SK-N-DZ (cell line): ENCODE measurements at regions not wholly inside any gene's neighbourhood (a gene's known extent, or its start where the extent isn't known, plus 50 kb on each side); places are given as distances from the start of the nearest gene placed in this dataset.

Experiments used
- DNase-seq: peaks from one replicate; pipeline ENCODE4 v3.0.0-alpha.2; 2015; ENCODE audit warnings: low spot score

DNA sequence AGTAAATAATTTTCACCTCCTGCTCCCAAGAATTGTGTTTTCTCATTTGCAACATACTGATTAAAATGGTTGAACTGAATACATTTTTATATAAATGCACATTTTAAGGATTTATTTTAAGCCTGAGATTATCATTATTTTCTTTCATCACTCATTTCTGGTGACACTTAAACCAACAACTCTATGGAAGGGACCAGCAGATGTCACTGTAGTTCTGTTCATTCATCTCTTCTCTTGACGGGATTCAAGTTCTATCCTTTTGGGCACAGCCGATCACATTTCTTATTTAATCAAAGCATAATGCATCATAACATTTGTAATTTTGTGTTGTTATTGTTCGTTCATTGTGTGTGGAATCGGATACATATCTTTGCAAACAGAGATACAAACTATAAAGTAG lies 417.9 kb downstream of the HRH4 start:
- DNase-seq = peak; percentile 57

DNA sequence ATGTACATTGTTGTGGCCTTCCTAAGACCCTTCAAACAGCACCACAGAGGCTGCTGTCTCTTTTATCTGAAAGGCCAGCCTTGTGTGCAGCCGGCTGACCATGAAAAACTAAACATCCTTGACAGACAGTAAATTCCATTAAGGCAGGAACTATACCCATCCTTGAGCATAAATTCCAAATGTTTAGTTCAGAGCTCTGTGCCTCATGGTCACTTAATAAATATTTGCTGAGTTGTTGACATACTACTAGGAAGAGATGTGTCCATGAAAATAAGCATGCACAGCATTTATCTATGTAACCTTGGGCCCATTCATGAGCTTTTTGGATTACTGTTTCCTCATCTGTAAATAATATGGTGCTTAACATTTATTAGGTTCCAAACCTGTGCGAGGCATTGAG lies 424.8 kb downstream of the HRH4 start:
- no peak for DNase-seq

DNA sequence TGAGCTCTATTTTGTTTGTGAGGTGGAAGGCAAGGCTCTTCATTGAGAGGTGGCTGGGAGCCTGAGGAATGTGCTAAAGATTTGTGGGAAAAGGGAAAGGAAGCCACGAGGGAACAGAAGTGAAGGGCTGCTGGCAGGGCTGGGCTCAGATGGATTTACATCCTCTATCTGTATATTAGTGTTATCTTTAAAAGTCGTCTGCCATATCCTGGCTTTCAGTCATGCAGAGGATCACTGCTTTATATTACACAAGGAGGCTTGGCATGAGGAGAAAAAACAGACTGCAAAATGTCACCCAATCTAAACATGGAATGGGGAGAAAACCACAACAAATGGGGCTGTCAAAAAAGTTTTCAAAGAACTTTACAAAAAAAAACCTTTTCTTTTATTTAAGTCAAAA lies 434.4 kb downstream of the HRH4 start:
- peak; percentile 33 for DNase-seq

DNA sequence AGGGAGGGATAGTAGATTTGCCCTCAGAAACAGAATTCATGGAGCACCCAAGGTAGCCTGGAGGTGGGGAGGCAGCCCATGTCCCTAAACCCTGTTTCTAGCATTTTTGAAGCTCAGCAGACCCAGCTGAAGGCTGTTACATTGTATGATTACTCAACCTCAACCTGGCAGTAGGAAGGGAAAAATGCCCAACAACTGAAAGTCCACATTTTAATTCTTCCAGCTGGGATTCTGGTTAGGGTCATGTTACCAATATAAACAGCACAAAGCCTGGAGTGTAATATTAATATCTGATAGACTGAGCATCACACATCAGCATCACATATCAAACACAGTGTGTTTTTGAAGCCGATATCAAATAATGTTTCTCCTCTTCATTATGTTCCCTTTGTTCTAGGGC lies 437.0 kb downstream of the HRH4 start:
- no peak for DNase-seq

DNA sequence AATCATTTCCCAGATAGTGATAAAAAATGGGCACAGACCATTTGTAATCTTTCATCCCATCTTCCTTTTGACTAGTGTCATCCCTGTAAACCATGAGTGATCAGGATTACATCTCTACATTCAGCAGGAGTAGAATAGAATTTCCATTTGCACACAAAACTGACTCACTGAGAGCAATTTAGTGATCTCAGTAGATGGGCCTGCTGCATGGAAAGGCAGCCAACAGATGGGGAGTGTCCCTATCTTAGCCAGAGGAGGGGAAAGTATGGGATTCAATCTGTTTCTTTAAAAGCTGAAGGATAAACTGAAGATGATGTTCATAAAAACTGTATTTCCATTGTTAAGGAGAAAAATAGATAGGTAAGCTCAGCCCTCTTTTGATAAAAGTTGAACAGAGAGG lies 441.7 kb downstream of the ZNF521 start:
- no peak for DNase-seq

DNA sequence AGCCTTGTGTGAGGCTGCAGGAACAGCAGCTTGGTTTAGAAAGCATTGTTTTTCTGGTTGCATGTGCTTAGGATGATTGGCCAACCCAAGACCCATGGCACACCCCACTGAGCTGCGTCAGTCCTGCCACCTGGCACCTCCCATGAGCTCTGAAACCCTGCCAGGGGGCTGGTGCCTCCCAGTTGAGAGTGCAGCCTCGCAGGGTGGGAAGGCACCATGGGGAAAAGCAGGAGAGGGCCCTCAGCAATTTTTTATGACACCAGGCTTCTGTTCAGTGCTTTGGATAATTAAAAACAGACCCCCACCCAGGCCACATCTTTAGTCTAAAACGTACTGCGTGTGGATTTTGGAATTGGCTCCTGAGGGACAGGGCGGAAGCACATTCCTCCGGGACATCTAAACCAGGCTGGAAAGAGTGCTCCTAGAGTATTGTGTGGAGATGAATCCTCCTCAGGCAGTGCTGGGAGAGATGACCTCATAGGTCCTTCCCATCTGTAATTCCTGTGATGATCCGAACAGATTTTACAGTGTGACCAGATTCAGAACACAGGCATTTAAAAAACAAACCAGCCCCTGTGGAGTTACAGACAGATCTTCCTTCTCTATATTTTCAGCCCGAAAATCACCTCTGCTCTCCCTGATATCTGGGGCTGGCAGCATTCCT lies 438.3 kb downstream of the ZNF521 start:
- no peak for DNase-seq

DNA sequence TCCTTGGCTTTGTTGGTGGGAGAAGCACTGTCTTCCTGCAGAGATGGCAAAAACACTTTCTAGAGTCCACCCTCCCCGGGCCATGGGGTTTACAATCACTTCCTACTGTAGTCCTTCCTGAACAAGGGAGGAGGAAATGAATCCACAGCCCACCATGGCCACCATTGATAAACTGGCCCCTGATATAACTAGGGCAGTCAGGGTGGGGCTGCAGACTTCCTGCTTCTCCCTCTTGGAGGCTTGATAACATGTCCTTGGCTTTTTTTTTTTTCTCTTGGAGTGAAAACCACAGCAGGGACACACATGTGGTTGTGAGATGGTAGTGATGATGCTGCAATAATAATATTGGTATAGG lies 437.8 kb downstream of the ZNF521 start:
- DNase-seq = no peak

DNA sequence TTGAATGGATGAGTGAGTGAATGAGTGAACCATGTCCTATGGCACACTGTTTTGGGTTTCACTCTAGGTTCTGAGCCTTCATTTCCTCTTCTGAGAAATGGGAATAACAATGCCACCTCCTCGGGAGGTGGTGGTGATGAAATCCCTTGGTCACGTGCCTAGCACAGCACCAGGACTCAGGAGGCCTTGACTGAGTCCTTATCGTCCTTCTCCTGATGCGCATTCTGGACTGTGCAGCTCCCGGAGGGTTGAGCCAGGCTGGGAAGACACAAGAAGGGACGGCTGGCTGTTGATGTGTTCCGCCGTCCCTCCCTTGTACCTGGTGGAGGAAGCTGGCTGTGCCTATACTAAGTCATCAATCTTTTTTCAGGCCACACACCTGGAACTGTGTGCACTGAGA lies 437.3 kb downstream of the ZNF521 start:
- DNase-seq = no peak

DNA sequence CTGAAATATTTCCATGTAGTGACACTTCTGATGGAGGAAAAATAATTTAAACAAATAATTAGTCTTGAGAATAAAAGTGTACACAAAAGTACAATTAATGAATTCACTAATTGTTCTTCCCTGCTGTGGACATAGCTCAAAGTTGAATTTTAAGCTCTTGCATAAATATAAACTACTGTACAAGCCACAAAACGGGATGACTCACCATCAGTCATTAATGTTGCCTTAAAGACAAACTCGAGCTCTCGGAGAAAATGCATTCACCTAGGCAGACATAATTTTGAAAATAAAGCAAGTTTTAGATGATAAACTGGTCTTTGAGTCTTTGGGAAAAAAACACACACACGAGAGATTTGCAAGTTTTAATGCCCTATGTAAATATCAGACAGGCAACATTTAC lies 436.4 kb downstream of the ZNF521 start:
- DNase-seq = no peak

DNA sequence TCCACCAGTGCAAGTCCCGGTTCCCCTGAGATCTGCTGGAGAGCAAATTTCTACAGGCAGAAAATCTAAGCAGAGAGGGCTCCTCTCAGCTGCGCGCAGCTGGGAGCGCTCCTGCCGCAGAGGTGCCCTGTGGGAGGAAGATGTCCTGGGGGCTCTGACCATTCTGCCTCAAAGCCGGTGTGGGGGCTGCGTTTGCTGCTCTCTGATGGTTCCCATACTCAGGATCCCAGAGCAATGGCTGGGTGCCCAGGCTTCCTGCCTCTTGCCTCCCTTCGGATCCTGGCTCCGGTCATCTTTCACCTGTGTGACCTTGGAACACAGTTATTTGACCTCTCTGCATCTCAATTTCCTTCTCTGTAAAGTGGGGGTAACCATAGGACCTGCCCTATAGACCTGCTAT lies 434.2 kb downstream of the ZNF521 start:
- no peak for DNase-seq

DNA sequence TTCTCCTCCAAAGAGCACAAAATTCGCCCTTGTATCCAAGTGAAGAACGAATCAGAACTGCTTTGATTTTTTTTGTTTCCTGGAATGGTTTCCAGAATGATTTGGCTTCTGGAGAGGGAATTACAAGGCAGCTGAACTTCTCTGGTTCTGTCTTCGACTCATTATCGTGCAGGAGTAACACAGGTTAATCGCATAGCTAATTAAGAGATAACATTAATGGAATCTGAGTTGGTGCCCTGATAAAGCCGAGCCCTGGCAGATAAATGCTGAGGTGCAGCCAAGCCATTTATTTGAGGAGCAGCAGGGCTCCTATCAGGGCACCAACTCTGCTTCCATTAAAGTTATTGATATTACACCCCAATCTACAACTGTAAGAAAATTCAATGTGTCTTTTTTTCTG lies 433.7 kb downstream of the ZNF521 start:
- no peak for DNase-seq

DNA sequence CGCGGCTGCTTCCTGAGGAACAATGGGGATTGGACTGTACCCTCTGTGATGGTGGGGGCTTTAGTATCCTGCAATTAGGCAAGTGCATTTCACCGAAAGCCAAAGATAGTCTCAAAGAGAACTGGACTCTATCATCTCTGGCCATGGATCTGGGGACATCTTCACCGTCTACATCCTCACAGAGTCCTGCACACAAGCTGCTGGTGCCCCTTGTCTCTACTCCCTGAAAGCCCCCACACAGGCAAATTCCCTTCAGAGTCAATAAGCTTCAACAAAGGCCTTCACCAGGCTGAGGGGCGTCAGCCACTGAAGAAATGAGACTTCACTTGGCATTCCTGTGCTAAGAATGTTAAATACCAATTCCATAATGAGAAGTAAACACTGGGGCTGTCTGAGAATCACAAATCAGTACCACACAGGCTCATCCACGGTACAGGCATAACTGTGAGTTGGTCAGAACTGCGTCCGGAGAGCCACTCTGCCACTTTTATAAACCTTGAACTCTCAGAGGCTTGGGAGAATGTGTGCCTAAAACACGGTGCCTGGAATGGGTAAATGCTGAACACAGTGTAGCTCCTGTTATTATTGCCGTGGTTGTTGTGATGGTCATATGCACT lies 432.7 kb downstream of the ZNF521 start:
- no peak for DNase-seq

DNA sequence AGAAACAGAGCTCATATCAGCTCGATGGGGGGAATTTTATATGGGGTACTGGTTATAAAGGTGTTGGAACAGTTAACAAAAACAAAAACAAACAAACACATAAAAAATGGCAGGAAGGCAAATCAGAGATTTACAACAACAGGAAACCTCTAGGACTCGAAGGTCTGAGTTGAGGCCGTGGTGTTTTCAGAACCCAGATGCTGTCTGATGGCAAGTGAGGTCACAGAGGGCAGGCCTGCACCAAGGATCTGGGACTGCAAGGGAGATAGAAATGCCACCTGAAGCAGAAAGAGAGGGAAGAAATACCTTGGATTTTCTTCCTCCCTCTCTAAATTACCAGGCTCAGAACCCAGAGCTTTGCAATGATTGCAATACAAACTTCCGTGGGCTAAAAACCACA lies 429.5 kb downstream of the ZNF521 start:
- DNase-seq = no peak

DNA sequence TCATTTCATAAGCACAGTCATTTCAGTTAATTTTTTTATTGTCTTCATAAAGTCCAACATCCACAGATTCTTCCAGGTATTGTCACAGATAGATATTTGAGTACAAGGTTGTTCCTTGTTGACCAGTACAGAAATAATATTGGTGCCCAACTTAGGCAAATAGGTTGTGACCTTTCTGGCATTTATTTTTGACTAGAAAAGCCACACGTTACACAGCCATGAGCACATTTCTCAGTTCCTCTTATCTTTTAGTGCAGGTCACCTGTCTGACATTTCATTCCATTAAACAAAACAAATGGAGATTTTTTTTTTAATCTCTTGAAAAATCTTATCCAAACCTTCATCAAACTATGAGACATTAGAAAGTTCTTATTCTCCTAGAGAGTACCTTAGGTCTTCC lies 428.8 kb downstream of the ZNF521 start:
- DNase-seq = no peak

DNA sequence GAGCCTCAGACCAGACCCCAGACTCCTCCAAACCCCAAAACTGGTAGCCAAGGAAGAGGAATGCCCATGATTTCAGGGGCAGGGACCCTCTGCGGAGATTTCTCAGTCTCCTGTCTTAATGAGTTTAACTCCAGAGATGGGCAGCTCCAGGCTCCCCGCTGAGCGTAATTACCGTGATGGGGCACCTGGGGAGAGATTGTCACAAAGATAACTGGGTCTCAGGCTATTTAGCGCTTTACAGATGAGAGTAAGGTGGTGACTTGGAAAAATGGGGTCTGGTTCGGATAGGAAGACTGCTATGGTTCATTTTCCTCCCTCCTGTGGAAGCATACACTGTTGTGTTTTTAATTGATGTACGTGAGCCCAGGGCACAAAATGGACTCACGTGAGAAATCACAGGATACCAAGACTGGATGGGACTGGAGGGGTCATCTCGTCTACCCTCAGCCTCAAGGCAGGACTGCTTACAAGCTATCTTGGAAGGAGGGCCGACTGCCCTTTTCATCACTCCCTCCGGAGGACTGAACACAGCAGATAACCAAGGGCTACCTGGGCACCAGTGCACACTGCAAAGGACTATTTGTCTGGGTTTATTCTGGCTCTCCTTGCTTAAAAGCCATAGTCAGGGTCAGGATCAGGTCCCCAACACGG lies 427.8 kb downstream of the ZNF521 start:
- peak; percentile 62 for DNase-seq

DNA sequence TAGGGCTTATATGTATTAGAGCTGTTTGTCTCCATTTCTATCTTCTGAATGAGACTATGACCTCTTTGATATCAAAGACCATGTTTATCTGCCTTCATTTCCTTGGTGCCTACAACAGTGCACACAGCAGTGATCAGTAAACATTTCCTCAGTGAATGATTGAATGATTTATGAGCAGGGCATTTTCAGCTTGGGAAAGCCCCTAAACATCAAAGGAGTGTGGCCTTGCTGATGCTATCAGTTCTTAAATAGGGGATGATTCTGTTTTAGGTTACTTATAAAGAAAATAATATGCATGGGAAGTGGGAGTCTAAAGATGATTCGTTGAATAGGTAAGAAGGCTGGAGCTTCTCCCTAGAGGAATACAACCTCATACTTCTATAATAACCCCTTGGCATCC lies 425.3 kb downstream of the ZNF521 start:
- no peak for DNase-seq

DNA sequence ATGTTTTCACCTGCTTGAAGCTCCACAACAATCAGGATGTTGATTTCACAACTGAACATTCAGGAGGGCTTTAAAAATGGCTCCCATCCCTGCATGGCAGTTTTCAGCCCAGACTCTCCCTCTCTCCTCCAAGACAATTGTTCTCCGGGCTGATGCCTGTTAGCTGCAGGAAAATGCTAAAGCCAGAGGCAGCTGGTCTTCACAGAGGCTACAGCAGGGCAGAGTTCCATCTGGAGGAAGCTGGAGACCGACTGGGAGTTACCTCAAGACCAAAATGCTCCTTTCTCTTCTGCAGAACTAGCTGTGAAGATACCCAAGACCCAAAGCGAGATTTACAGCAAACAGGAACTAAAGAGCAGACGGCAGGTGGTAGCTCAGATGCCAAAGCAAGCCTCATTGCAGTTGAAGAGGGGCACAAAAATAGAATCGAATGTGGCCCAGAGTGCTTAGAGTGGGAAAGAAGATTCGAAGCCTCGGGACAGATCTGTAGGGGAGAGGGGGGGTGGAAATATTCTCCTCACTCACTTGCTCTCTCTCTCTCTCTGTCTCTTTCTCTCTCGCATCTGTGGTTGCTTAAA lies 423.6 kb downstream of the ZNF521 start:
- DNase-seq = peak; percentile 50

DNA sequence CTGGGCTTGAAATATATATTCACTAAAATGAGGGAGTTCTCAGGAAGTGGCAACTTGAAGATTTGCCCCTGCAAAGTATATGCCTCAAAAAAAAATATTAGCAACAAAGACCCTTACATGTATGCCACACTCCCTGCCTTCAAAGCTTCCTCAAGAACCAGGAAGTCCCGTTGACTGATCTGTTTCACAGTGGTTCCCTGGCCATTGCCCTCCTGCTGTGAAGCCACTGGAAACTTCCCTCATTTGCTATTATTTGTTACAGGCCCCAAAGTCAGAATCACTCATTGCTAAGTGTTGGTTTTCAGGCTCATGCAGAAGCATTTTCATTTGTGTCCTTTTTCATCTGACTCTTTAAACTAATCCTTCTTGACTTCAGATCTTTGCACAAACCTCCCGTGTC lies 421.5 kb downstream of the ZNF521 start:
- no peak for DNase-seq

DNA sequence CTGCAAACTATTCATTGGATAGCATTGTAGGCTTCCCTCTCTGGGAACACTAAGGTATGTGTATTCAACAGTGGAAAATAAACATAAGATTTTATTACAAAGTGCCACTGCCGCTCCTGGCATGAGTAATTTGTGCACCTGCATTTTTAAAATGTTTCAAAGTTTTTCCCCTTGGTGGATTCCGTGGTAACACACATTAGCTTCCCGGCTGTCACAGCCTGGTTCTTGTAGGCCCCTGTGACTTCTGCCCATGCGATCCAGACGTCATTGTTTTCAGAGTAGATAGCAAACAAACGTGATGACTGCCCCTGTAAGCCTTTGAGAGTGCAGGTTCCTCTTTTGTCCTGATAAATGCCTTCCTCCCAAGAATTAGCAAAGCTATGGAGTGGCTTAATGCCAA lies 421.0 kb downstream of the ZNF521 start:
- DNase-seq = no peak

DNA sequence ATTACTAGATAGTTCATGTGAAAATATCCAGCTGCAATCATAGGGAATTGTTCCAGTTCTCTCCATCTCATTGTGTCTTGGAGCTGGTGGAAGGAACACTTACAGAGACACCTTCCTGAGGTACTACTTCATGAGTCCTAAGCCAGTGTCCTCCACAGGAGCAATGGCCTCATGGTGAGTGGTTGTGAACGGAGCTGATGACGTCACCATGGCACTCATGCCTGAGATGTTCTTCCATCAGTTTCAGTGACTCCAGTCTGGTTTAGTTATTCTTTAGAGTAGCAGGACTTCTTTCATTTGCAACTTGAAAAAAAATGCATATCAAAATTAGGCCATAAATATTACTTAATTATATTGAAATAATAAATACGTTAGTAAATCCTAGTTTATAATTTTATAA lies 418.6 kb downstream of the ZNF521 start:
- DNase-seq = no peak

DNA sequence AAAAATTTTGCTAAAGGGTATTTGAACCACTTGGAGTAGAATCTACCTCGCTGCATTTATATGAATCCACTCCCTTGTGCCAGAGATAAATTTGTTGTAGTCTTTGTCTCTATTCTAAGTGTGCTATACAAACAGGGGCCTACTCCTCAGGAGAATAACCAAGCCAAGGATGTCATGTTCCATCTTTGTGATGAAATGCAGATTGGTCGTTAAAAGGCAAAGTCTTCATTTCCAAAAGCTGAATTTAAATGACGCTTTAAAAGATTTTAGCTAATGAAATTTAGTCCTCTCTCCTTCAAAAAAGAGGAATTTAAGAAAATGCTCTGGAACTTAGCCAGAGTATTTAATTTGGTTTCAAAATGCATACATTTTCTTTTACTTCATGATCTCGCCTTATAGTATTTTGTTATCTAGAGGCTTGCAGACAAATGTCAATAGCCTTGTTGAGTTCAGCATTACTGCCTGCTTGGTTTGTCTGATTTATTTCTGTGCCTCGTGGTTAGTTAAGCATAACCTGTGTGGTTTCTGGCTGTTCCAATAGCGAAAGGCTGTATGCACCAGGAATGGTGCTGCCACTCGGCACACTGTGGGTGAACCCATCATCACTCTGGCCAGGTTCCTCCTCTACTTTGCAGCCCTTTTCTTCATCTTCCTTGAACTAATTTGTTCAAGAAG lies 417.6 kb downstream of the ZNF521 start:
- DNase-seq = peak; percentile 87

DNA sequence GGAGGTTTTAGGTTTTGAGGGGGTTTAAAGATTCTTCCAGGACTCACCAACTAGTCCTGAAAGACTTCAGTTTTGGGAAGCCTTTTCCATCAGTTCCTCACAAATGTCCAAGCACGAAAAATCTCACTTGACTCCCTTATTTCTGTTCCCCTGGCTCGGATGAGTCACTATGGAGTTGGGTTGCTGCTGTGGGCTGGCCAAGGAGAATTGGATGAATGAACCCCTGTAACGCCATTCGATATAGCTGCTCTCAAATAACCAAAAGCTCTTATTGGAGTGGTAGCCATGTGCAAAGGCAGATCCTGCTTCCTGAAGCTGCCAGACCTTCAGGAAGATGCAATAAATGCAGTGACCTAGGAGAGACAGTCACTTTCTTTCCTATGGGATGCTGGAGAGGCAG lies 417.0 kb downstream of the ZNF521 start:
- no peak for DNase-seq

DNA sequence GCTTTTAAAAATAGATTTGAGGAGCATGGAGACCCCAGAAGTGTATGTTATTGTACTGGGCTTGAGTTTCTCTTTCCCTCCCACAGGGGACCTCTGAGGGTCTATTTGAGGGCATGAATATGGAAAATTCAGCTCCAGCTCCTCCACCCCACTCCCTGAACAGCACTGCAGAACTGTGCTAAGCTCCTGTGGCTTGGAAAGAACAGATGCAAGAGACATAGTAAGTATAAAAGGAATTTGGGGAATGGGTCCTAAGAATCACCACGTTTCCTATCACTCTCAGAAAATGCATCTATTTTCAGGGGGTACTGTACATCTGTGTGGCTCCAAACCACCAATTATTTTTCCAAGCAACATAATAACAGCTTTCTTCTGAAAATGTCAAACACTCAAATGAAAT lies 416.1 kb downstream of the ZNF521 start:
- no peak for DNase-seq
